ENCODE measurements at regions not wholly inside any gene's neighbourhood (a gene's known extent, or its start where the extent isn't known, plus 50 kb on each side); places are given as distances from the start of the nearest gene placed in this dataset.

GRCh38 chr2:175585496-175585895 lies 404.0 kb upstream of the ATP5MC3 start:
- Histone ChIP-seq H3K9me3 (ENCODE audit: control insufficient read depth, low read length) (no peaks in the 10 kb centered on the region), H2AFZ (no peak overlapping the region), H3K4me3 (ENCODE audit: low read depth, low read length) (no peak overlapping the region), H3K4me1 (no peaks in the 10 kb centered on the region), H3K36me3 (ENCODE audit: control insufficient read depth, insufficient read depth, low read length) (no peaks in the 10 kb centered on the region), H3K79me2 (no peaks in the 10 kb centered on the region), H3K27ac (no peak overlapping the region), H3K9ac (no peak overlapping the region), H3K27me3 (ENCODE audit: control insufficient read depth, insufficient read depth, low read length) (no peaks in the 10 kb centered on the region), H3K4me2 (ENCODE audit: low read length) (no peak overlapping the region)
- TF ChIP-seq, protein P1, sequence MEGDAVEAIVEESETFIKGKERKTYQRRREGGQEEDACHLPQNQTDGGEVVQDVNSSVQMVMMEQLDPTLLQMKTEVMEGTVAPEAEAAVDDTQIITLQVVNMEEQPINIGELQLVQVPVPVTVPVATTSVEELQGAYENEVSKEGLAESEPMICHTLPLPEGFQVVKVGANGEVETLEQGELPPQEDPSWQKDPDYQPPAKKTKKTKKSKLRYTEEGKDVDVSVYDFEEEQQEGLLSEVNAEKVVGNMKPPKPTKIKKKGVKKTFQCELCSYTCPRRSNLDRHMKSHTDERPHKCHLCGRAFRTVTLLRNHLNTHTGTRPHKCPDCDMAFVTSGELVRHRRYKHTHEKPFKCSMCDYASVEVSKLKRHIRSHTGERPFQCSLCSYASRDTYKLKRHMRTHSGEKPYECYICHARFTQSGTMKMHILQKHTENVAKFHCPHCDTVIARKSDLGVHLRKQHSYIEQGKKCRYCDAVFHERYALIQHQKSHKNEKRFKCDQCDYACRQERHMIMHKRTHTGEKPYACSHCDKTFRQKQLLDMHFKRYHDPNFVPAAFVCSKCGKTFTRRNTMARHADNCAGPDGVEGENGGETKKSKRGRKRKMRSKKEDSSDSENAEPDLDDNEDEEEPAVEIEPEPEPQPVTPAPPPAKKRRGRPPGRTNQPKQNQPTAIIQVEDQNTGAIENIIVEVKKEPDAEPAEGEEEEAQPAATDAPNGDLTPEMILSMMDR (IDR thresholded peaks at IDR 0.05): no peak

DNA sequence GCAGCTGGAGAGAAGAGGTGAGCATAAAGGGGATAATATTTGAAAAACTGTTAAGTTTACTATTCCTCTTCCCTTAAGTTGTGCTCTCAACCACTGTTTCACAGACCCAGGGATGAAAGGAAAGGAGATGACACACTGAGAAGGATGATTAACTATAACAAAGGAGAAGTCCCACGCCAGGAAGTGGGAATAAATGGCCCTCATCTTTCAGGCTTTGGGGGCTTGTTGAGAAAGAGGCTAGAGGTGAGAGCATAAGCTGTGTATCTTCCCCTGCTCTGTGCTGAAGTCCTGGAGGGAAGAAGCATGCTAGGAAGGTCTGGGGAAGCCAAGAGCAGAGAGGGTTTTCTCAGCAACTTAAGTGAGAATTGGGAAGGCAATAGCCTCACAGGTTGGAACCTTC lies 399.1 kb upstream of the ATP5MC3 start:
- Histone ChIP-seq H3K36me3 (ENCODE audit: control insufficient read depth, insufficient read depth, low read length) (no peaks in the 10 kb centered on the region), H2AFZ (no peak overlapping the region), H3K27me3 (ENCODE audit: control insufficient read depth, insufficient read depth, low read length) (no peaks in the 10 kb centered on the region), H3K4me1 (peaks cover 20% of the 10 kb centered on the region), H3K27ac (no peak overlapping the region), H3K79me2 (no peaks in the 10 kb centered on the region), H3K4me3 (ENCODE audit: low read depth, low read length) (no peak overlapping the region), H3K9me3 (ENCODE audit: control insufficient read depth, low read length) (no peaks in the 10 kb centered on the region), H3K4me2 (ENCODE audit: low read length) (no peak overlapping the region), H3K9ac (no peak overlapping the region)
- TF ChIP-seq, protein P1 (IDR thresholded peaks at IDR 0.05): no peak

DNA sequence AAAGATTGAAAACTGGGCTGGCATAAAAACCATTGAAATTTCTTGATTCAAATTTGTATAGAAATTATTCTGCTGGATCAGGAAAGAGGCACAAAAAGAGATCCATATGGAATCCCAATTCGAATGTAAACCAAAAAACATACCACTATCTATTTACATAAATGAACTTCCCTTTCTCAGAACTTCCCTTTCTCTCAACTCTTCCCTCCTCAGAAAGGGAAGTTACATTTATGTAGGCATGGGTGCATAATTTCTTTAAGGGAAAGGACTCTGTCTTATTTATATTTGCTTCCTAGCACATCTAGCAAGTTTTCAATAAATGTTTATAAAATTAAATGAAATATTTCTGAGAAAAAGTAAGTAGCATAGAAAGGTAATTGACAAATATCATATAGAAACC lies 398.1 kb upstream of the ATP5MC3 start:
- TF ChIP-seq, protein P1 (IDR thresholded peaks at IDR 0.05): no peak
- H3K4me3 ChIP-seq (ENCODE audit: low read depth, low read length): no peak overlapping the region
- no peak overlapping the region for H3K4me2 ChIP-seq (ENCODE audit: low read length)
- H3K27ac ChIP-seq: no peak overlapping the region
- no peaks in the 10 kb centered on the region for H3K79me2 ChIP-seq
- H3K9me3 ChIP-seq (ENCODE audit: control insufficient read depth, low read length): no peaks in the 10 kb centered on the region
- no peaks in the 10 kb centered on the region for H3K36me3 ChIP-seq (ENCODE audit: control insufficient read depth, insufficient read depth, low read length)
- H2AFZ ChIP-seq: no peak overlapping the region
- peaks cover 28% of the 10 kb centered on the region for H3K4me1 ChIP-seq
- no peak overlapping the region for H3K9ac ChIP-seq
- no peaks in the 10 kb centered on the region for H3K27me3 ChIP-seq (ENCODE audit: control insufficient read depth, insufficient read depth, low read length)

GRCh38 chr2:175577368-175577970 lies 396.0 kb upstream of the ATP5MC3 start:
- Histone ChIP-seq H2AFZ (no peak overlapping the region), H3K27me3 (ENCODE audit: control insufficient read depth, insufficient read depth, low read length) (no peaks in the 10 kb centered on the region), H3K9ac (no peak overlapping the region), H3K4me1 (peaks cover 28% of the 10 kb centered on the region), H3K4me2 (ENCODE audit: low read length) (peak overlapping the region; percentile 53), H3K79me2 (no peaks in the 10 kb centered on the region), H3K27ac (peak overlapping the region; percentile 74), H3K4me3 (ENCODE audit: low read depth, low read length) (peak overlapping the region; percentile 8), H3K36me3 (ENCODE audit: control insufficient read depth, insufficient read depth, low read length) (no peaks in the 10 kb centered on the region), H3K9me3 (ENCODE audit: control insufficient read depth, low read length) (no peaks in the 10 kb centered on the region)
- TF ChIP-seq, protein P1 (IDR thresholded peaks at IDR 0.05): no peak

GRCh38 chr2:175576875-175577274 lies 395.4 kb upstream of the ATP5MC3 start:
- Histone ChIP-seq H3K27ac (peak overlapping the region; percentile 74), H3K4me2 (ENCODE audit: low read length) (peak overlapping the region; percentile 53), H3K79me2 (no peaks in the 10 kb centered on the region), H3K9me3 (ENCODE audit: control insufficient read depth, low read length) (no peaks in the 10 kb centered on the region), H3K9ac (no peak overlapping the region), H3K4me3 (ENCODE audit: low read depth, low read length) (peak overlapping the region; percentile 8), H3K36me3 (ENCODE audit: control insufficient read depth, insufficient read depth, low read length) (no peaks in the 10 kb centered on the region), H2AFZ (peak overlapping the region; percentile 66), H3K27me3 (ENCODE audit: control insufficient read depth, insufficient read depth, low read length) (no peaks in the 10 kb centered on the region), H3K4me1 (peaks cover 28% of the 10 kb centered on the region)
- TF ChIP-seq, protein P1 (IDR thresholded peaks at IDR 0.05): no peak

All from parathyroid adenoma (tissue), 2 donors.